H9 (cell line): ENCODE measurements at regions not wholly inside any gene's neighbourhood (a gene's known extent, or its start where the extent isn't known, plus 50 kb on each side); places are given as distances from the start of the nearest gene placed in this dataset.

Source experiments
- DNase-seq: peaks from one replicate; pipeline ENCODE4 v3.0.0-alpha.2; 2017
- H2AFZ ChIP-seq: one replicate; pipeline ENCODE4 v1.6.1; 2013; ENCODE audit warnings: mild to moderate bottlenecking, low read length, control low read depth, moderate library complexity
- H2AK5ac ChIP-seq: 2 replicates; pipeline ENCODE4 v1.6.1; 2013; ENCODE audit warnings: low read length, control low read depth, mixed read lengths; ENCODE audit not compliant: insufficient read length
- H2BK120ac ChIP-seq: one replicate; pipeline ENCODE4 v1.6.1; 2013; ENCODE audit warnings: low read depth, mild to moderate bottlenecking, low read length, control low read depth, inconsistent platforms; ENCODE audit not compliant: poor library complexity, severe bottlenecking
- H2BK12ac ChIP-seq: 2 replicates; pipeline ENCODE4 v1.6.1; 2013; ENCODE audit warnings: low read length, control low read depth, mixed read lengths, low read depth; ENCODE audit not compliant: insufficient read length
- H2BK15ac ChIP-seq: 2 replicates; pipeline ENCODE4 v1.6.1; 2013; ENCODE audit warnings: low read depth, low read length, control low read depth
- H2BK20ac ChIP-seq: one replicate; pipeline ENCODE4 v1.6.1; 2013; ENCODE audit warnings: low read depth, mild to moderate bottlenecking, low read length, control low read depth, inconsistent platforms; ENCODE audit not compliant: poor library complexity, severe bottlenecking
- H2BK5ac ChIP-seq: 2 replicates; pipeline ENCODE4 v1.6.1; 2013; ENCODE audit warnings: low read length, control low read depth, mixed read lengths; ENCODE audit not compliant: insufficient read length
- H3K14ac ChIP-seq: 2 replicates; pipeline ENCODE4 v1.6.1; 2013; ENCODE audit warnings: low read length, control low read depth; ENCODE audit not compliant: insufficient read depth
- H3K18ac ChIP-seq: 2 replicates; pipeline ENCODE4 v1.6.1; 2013; ENCODE audit warnings: low read depth, mild to moderate bottlenecking, mixed read lengths, low read length, control low read depth; ENCODE audit not compliant: insufficient read length
- H3K23ac ChIP-seq: 2 replicates; pipeline ENCODE4 v1.6.1; 2013; ENCODE audit warnings: low read length, control low read depth, mixed read lengths, low read depth; ENCODE audit not compliant: insufficient read length
- H3K23me2 ChIP-seq: 2 replicates; pipeline ENCODE4 v1.6.1; 2013; ENCODE audit warnings: low read depth, mild to moderate bottlenecking, mixed read lengths, low read length, control low read depth; ENCODE audit not compliant: insufficient read length, poor library complexity, severe bottlenecking
- H3K27ac ChIP-seq: 2 replicates; pipeline ENCODE4 v1.5.1; 2013; ENCODE audit warnings: low read length, control low read depth, mixed read lengths, low read depth; ENCODE audit not compliant: insufficient read length
- H3K27me3 ChIP-seq: 2 replicates; pipeline ENCODE4 v1.6.1; 2013; ENCODE audit warnings: low read length, control low read depth, inconsistent platforms; ENCODE audit not compliant: insufficient read depth
- H3K4ac ChIP-seq: 2 replicates; pipeline ENCODE4 v1.6.1; 2013; ENCODE audit warnings: low read depth, mild to moderate bottlenecking, control low read depth, inconsistent platforms, low read length, moderate library complexity
- H3K4me1 ChIP-seq: 2 replicates; pipeline ENCODE4 v1.6.1; 2013; ENCODE audit warnings: low read length, control low read depth, inconsistent platforms; ENCODE audit not compliant: insufficient read depth
- H3K4me2 ChIP-seq: 2 replicates; pipeline ENCODE4 v1.6.1; 2013; ENCODE audit warnings: low read length, control low read depth, mixed read lengths; ENCODE audit not compliant: insufficient read length, insufficient read depth
- H3K56ac ChIP-seq: 2 replicates; pipeline ENCODE4 v1.6.1; 2013; ENCODE audit warnings: low read depth, mild to moderate bottlenecking, mixed read lengths, low read length, control low read depth; ENCODE audit not compliant: insufficient read length
- H3K79me1 ChIP-seq: 2 replicates; pipeline ENCODE4 v1.6.1; 2013; ENCODE audit warnings: low read depth, mild to moderate bottlenecking, moderate library complexity, low read length, control low read depth, inconsistent platforms; ENCODE audit not compliant: insufficient read depth, poor library complexity, severe bottlenecking
- H3K79me2 ChIP-seq: 2 replicates; pipeline ENCODE4 v1.6.1; 2013; ENCODE audit warnings: low read length, control low read depth, inconsistent platforms; ENCODE audit not compliant: insufficient read depth
- H3K9ac ChIP-seq: 2 replicates; pipeline ENCODE4 v1.6.1; 2013; ENCODE audit warnings: low read length, control low read depth, mixed read lengths; ENCODE audit not compliant: insufficient read length; ENCODE audit errors: extremely low read depth
- H3K9me3 ChIP-seq: one replicate; pipeline ENCODE4 v1.6.1; 2013; ENCODE audit warnings: low read depth, low read length, inconsistent platforms; ENCODE audit not compliant: control insufficient read depth
- H3T11ph ChIP-seq: one replicate; pipeline ENCODE4 v1.6.1; 2013; ENCODE audit warnings: mild to moderate bottlenecking, low read length, control low read depth, inconsistent platforms
- H4K20me1 ChIP-seq: one replicate; pipeline ENCODE4 v1.6.1; 2013; ENCODE audit not compliant: control insufficient read depth, insufficient read length, insufficient read depth
- H4K5ac ChIP-seq: 2 replicates; pipeline ENCODE4 v1.6.1; 2013; ENCODE audit warnings: low read depth, mild to moderate bottlenecking, mixed read lengths, low read length, control low read depth; ENCODE audit not compliant: insufficient read length
- H4K8ac ChIP-seq: replicated peaks from 2 replicates; pipeline ENCODE4 v1.6.1; 2013; ENCODE audit warnings: low read length, control low read depth, mixed read lengths, low read depth; ENCODE audit not compliant: insufficient read length
- H4K91ac ChIP-seq: 2 replicates; pipeline ENCODE4 v1.6.1; 2013; ENCODE audit warnings: low read depth, mild to moderate bottlenecking, moderate library complexity, mixed read lengths, low read length, control low read depth; ENCODE audit not compliant: insufficient read length
- H3K27ac Mint-ChIP-seq, 3 experiments: 2 replicates in 2 of 3; 3 replicates in 1 of 3; pipeline ENCODE4 v1.8.0; 2020 to 2021; ENCODE audit warnings: mixed read lengths in 3 of 3, mild to moderate bottlenecking in 1 of 3, moderate library complexity in 1 of 3
- H3K27me3 Mint-ChIP-seq: 2 replicates; pipeline ENCODE4 v1.8.0; 2021; ENCODE audit warnings: low read depth, mild to moderate bottlenecking, moderate library complexity, mixed read lengths
- H3K36me3 Mint-ChIP-seq, 3 experiments: 2 replicates in 2 of 3; 3 replicates in 1 of 3; pipeline ENCODE4 v1.8.0; 2020 to 2021; ENCODE audit warnings: low read depth in 3 of 3, mixed read lengths in 3 of 3; ENCODE audit not compliant: insufficient read depth in 1 of 3
- H3K4me1 Mint-ChIP-seq, 2 experiments: 2 replicates each; pipeline ENCODE4 v1.8.0; 2020; ENCODE audit warnings: mixed read lengths in 2 of 2
- H3K4me3 Mint-ChIP-seq, 2 experiments: 2 replicates in 1 of 2; 3 replicates in 1 of 2; pipeline ENCODE4 v1.8.0; 2020 to 2021; ENCODE audit warnings: mild to moderate bottlenecking in 2 of 2, mixed read lengths in 2 of 2, moderate library complexity in 1 of 2
- H3K9me3 Mint-ChIP-seq, 2 experiments: 2 replicates in 1 of 2; 3 replicates in 1 of 2; pipeline ENCODE4 v1.8.0; 2020; ENCODE audit warnings: mild to moderate bottlenecking in 2 of 2, mixed read lengths in 2 of 2, moderate library complexity in 1 of 2
- CTCF ChIP-seq: fragments of 200-600 bp; sonication (generic); conservative IDR thresholded peaks from 3 replicates; pipeline ENCODE4 v1.8.0; 2021; ENCODE audit warnings: antibody characterized with exemption, mild to moderate bottlenecking
- WGBS: extraction: QIAGEN DNeasy Blood & Tissue Kit; methylation state at CpG from one replicate; pipeline ENCODE4 v1.1.7; 2013; ENCODE audit warnings: missing lambda C conversion rate, low lambda C conversion rate, mixed read lengths; ENCODE audit not compliant: insufficient read length; ENCODE audit errors: extremely low coverage; 5-methylcytosine and 5-hydroxymethylcytosine counted together

GRCh38 chr3:177482048-177482691 lies 284.9 kb upstream of the TBL1XR1 start:
- H3K23me2 ChIP-seq, result no peaks in the 10 kb centered on the region
- no peak overlapping the region for H2AK5ac ChIP-seq
- Mint-ChIP-seq H3K36me3 (peaks cover 0 to 15% (median 1%) of the 10 kb centered on the region in 3 experiments; a peak in 3 of 7 replicates), H3K4me3 (no peak overlapping the region), H3K27ac (0 out of 7 replicates have a peak overlapping the region, but pooled peaks of 1 of the 3 experiments have one; percentile 5), H3K4me1 (peaks cover 7 to 10% of the 10 kb centered on the region in 2 experiments), H3K27me3 (no peaks in the 10 kb centered on the region), H3K9me3 (peaks cover 13 to 15% of the 10 kb centered on the region in 2 experiments; a peak in 4 of 5 replicates)
- H3K27me3 ChIP-seq, result no peaks in the 10 kb centered on the region
- no peak overlapping the region for H3K27ac ChIP-seq
- no peak overlapping the region for H3K18ac ChIP-seq
- no peaks in the 10 kb centered on the region for H3K79me2 ChIP-seq
- H4K91ac ChIP-seq, result no peak overlapping the region
- no peak overlapping the region for H3K9ac ChIP-seq
- H3K9me3 ChIP-seq, result no peaks in the 10 kb centered on the region
- no CpG with 5 or more reads among the region's 6 CpGs for WGBS
- H3K4me1 ChIP-seq, result no peaks in the 10 kb centered on the region
- no peak overlapping the region for H2AFZ ChIP-seq
- H2BK15ac ChIP-seq, result no peak overlapping the region
- no peak overlapping the region for H4K8ac ChIP-seq
- H3T11ph ChIP-seq, result no peak overlapping the region
- H3K4me2 ChIP-seq, result no peak overlapping the region
- H2BK120ac ChIP-seq, result no peak overlapping the region
- no peak overlapping the region for H2BK5ac ChIP-seq
- no peaks in the 10 kb centered on the region for H4K20me1 ChIP-seq
- TF ChIP-seq CTCF, result no peak
- H3K56ac ChIP-seq, result no peak overlapping the region
- no peaks in the 10 kb centered on the region for H3K79me1 ChIP-seq
- H4K5ac ChIP-seq, result no peak overlapping the region
- H2BK12ac ChIP-seq, result no peak overlapping the region
- no peak overlapping the region for H3K14ac ChIP-seq
- DNase-seq, result no peak
- H3K23ac ChIP-seq, result no peak overlapping the region
- H3K4ac ChIP-seq, result no peak overlapping the region
- no peak overlapping the region for H2BK20ac ChIP-seq
